HG02981 (cell line): ENCODE measurements at regions not wholly inside any gene's neighbourhood (a gene's known extent, or its start where the extent isn't known, plus 50 kb on each side); places are given as distances from the start of the nearest gene placed in this dataset.

Source experiments
- ATAC-seq: cut with Tn5 transposase; IDR thresholded peaks from one replicate; pipeline ENCODE4 v1.9.1; 2021; ENCODE audit warnings: mild to moderate bottlenecking, moderate library complexity; ENCODE audit not compliant: unreplicated experiment

- ATAC-seq, result no peak
These were observed 173.5 kb downstream of the ZIC1 start for GRCh38 chr3:147582642-147583041.

- no peak for ATAC-seq
These were observed 179.9 kb downstream of the ZIC1 start for GRCh38 chr3:147589016-147589415.

- ATAC-seq, result no peak
These were observed 195.0 kb downstream of the ZIC1 start for GRCh38 chr3:147604136-147604535.

GRCh38 chr3:147613725-147614124 lies 204.6 kb downstream of the ZIC1 start:
- ATAC-seq, result no peak

GRCh38 chr3:147614210-147614609 lies 205.0 kb downstream of the ZIC1 start:
- ATAC-seq, result no peak

GRCh38 chr3:147615035-147615434 lies 205.9 kb downstream of the ZIC1 start:
- no peak for ATAC-seq

- no peak for ATAC-seq
These were observed 207.9 kb downstream of the ZIC1 start for GRCh38 chr3:147616998-147617619.

GRCh38 chr3:147618691-147619090 lies 209.5 kb downstream of the ZIC1 start:
- ATAC-seq, result no peak

GRCh38 chr3:147619921-147620560 lies 210.9 kb downstream of the ZIC1 start:
- ATAC-seq, result no peak

GRCh38 chr3:147620906-147621305 lies 211.7 kb downstream of the ZIC1 start:
- no peak for ATAC-seq

GRCh38 chr3:147630921-147631415 lies 221.8 kb downstream of the ZIC1 start:
- no peak for ATAC-seq

GRCh38 chr3:147640781-147641180 lies 231.6 kb downstream of the ZIC1 start:
- ATAC-seq, result no peak

- ATAC-seq, result no peak
These were observed 236.6 kb downstream of the ZIC1 start for GRCh38 chr3:147645761-147646160.

- ATAC-seq, result no peak
These were observed 240.3 kb downstream of the ZIC1 start for GRCh38 chr3:147649475-147649874.

GRCh38 chr3:147651107-147651778 lies 242.1 kb downstream of the ZIC1 start:
- ATAC-seq, result no peak

GRCh38 chr3:147652651-147653366 lies 243.6 kb downstream of the ZIC1 start:
- ATAC-seq, result no peak

- no peak for ATAC-seq
These were observed 244.3 kb downstream of the ZIC1 start for GRCh38 chr3:147653367-147653923.

- no peak for ATAC-seq
These were observed 245.7 kb downstream of the ZIC1 start for GRCh38 chr3:147654827-147655226.

- ATAC-seq, result no peak
These were observed 246.1 kb downstream of the ZIC1 start for GRCh38 chr3:147655236-147655635.

GRCh38 chr3:147656023-147656422 lies 246.9 kb downstream of the ZIC1 start:
- no peak for ATAC-seq

GRCh38 chr3:147661916-147662315 lies 252.8 kb downstream of the ZIC1 start:
- no peak for ATAC-seq
